ENCODE measurements at regions not wholly inside any gene's neighbourhood (a gene's known extent, or its start where the extent isn't known, plus 50 kb on each side); places are given as distances from the start of the nearest gene placed in this dataset.

DNA sequence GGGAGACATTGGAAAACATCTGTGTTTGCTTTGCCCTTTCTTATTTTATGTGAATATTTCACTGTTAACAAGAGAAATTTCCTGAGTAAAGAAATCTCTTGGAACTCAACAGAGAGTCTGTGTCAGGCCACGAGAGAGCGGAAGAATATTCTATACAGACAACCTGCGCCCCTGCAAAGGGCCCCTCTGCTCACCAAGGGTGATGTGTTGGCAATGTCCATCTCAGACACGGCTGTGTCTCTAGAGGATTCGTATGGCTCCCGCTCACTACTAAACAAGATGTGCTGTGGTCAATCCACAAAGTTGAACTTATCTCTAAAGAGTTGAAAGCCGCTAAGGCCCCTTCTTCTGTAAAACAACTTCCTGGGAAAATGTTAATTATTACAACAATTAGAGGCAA, 241.0 kb upstream of the IRX1 start:
- no peak overlapping the region for H3K27ac ChIP-seq
- TF ChIP-seq, protein P1, sequence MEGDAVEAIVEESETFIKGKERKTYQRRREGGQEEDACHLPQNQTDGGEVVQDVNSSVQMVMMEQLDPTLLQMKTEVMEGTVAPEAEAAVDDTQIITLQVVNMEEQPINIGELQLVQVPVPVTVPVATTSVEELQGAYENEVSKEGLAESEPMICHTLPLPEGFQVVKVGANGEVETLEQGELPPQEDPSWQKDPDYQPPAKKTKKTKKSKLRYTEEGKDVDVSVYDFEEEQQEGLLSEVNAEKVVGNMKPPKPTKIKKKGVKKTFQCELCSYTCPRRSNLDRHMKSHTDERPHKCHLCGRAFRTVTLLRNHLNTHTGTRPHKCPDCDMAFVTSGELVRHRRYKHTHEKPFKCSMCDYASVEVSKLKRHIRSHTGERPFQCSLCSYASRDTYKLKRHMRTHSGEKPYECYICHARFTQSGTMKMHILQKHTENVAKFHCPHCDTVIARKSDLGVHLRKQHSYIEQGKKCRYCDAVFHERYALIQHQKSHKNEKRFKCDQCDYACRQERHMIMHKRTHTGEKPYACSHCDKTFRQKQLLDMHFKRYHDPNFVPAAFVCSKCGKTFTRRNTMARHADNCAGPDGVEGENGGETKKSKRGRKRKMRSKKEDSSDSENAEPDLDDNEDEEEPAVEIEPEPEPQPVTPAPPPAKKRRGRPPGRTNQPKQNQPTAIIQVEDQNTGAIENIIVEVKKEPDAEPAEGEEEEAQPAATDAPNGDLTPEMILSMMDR (IDR thresholded peaks at IDR 0.05), result no peak
- no peak for TF ChIP-seq ZFX (IDR thresholded peaks at IDR 0.05; ENCODE audit: borderline replicate concordance)

DNA sequence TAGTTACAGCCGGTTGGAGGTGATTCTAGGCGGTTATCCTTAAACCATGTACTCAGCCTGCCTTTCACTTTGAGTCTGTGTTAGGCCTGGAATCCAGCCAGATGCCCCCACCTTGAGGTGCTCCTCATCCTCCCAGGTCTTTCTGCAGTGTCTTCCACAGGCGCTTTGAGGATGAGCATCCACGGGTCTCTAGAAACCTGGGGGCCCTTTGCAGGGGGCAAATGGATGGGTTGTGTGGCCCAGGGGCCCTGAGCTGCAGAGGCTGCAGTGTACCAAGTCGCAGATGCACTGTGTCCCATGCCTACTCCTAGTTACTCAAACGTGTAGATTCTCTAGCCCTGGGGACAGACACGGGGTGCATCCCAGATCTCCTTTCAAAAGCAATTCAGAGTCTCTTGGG, 242.1 kb upstream of the IRX1 start:
- TF ChIP-seq, protein P1 (IDR thresholded peaks at IDR 0.05), result no peak
- TF ChIP-seq ZFX (IDR thresholded peaks at IDR 0.05; ENCODE audit: borderline replicate concordance), result no peak

DNA sequence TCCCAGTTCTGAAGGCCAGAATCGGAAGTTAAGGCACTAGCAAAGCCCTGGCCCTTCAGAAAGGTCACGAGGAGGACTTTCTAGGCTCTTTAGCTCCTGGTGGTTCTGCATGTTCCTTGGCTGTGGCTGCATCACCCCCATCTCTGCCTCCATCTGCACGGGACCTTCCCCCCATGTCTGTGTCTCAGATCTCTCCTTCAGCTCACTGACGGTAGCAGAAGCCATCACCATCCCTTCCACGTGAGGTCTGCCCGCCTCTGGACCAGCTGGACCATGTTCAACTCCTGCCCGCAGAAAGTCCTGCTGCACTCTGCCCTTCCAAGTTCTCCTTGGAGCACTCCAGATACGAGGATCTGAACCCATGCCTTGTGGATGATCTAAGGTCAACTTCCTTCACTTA, 242.9 kb upstream of the IRX1 start:
- no peak for TF ChIP-seq ZFX (IDR thresholded peaks at IDR 0.05; ENCODE audit: borderline replicate concordance)
- TF ChIP-seq, protein P1 (IDR thresholded peaks at IDR 0.05), result no peak
- H3K27ac ChIP-seq, result no peak overlapping the region

More for the DNA sequence above, 242.1 kb upstream of the IRX1 start:
- no peak overlapping the region for H3K27ac ChIP-seq

DNA sequence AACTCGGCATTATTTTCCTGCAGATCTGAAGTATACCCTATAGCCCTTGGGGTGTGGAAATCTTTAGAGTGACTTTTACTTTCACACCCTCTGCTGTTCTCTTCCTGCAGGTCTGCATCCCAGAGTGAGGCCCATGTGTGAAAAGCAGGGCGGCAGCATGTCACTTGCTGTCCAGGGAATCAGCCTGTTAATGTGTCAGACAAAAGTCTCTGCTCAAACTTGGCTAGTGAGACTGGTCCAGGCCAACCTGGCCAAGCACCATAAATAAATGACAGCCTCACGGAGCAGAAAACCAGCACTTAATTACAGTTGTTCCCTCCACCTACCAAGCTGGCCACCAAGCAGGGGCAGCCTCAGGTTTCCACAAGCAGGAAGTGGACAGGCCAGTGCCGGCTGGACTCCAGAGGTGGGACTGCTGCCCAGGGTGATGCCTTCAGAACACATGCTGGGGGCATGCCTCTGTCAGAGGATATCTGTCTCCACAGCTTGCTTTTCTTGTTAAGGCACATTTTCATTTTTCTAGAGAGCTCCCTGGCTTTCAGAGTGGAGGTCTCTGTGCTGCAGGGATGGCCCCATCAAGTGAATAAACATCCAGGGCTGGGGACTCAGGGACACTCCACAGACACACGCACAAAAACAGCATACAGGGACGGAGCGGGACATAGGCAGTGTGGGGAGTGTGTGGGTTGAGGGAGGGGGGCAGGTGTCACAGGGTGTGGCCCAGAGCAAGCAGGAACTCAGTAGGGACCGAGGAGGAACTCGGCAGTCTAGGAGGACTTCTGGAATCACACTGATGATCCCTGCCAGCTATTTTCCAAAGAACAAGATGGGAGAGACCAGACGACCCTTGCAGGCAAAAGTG, 243.8 kb upstream of the IRX1 start:
- TF ChIP-seq, protein P1 (IDR thresholded peaks at IDR 0.05), result no peak
- TF ChIP-seq ZFX (IDR thresholded peaks at IDR 0.05; ENCODE audit: borderline replicate concordance), result no peak
- no peak overlapping the region for H3K27ac ChIP-seq

DNA sequence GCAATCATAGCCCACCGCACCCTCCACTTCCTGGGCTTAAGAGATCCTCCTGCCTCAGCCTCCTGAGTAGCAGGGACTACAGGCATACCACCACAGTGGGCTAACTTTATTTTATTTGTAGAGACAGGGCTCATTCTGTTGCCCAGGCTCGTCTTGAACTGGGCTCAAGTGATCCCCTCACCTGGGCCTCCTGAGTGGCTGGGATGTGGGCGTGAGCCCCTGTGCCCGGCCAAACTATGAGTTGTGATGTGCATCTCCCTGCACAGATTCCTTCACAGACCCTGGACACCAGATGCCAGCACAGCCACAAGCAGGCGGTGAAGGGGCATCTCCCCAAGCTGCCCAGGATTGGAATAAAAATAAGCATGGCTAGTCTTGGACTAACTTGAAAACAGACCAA, 244.9 kb upstream of the IRX1 start:
- H3K27ac ChIP-seq, result no peak overlapping the region
- TF ChIP-seq, protein P1 (IDR thresholded peaks at IDR 0.05), result no peak
- no peak for TF ChIP-seq ZFX (IDR thresholded peaks at IDR 0.05; ENCODE audit: borderline replicate concordance)

DNA sequence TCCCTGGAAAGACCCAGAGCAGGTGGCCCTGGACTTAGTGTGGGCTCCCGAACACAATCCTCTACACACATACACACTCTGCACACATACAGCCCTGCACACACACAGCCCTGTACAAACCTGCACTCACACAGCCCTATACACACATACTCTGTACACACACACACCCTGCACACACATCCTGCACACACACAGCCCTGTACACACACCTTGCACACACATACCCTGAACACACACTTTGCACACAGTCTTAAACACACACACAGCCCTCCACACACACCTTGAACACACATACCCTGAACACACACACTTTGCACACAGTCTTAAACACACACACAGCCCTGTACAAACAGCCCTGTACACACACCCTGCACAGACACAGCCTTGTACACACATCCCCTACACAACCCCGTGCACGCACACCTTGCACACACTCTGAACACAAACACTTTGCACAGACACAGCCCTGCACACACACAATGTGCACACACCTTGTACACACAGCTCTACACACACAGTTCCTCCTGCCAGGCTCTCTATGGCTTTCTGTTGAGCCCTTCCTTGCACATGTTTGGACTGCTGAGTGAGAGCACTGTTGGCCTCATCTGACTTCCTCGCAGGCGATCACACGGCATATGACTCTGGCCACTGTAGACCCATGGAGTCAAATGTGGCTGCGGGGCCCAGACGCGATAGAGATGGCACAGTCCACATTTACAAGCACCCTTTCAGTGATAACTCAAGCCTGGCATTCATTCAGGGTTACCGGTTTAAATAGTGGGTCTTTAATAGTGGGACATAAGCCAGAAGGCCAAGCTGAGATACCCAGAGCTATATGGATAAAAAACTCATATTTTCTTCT, 245.7 kb upstream of the IRX1 start:
- TF ChIP-seq, protein P1 (IDR thresholded peaks at IDR 0.05), result no peak
- TF ChIP-seq ZFX (IDR thresholded peaks at IDR 0.05; ENCODE audit: borderline replicate concordance), result no peak
- no peak overlapping the region for H3K27ac ChIP-seq
